ENCODE measurements at regions not wholly inside any gene's neighbourhood (a gene's known extent, or its start where the extent isn't known, plus 50 kb on each side); places are given as distances from the start of the nearest gene placed in this dataset.

DNA sequence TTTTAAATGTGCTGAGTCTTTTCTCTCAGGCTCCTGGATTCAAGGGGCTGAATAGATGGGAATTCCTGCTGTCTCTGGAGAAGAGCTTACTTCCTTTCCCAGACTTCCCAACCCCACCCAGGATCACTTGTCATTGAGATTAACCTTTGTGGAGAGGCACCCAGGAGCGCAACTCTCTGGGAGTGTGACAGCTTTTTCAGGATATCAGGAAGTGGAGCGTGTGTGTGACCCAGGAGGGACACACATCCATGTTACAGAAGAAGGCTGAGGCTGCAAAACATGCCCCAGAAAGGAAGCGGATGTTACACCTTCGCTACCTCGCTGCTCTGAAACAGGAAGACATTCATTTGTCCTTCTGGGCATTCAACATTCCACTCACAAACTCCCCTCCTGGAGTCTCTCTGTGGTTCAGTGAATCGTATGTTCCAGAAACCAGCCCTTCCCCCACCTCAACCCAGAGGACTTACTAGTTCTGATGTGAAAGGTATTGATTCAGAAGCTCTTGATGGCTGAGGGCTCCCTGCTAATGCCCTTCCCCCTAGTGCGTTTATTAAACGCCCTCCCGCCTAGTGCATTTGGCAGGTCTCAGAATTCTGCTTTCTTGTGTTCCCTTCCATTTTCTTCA, 523.9 kb downstream of the TNS1 start:
- Histone ChIP-seq H3K27ac (no peak overlapping the region), H3K36me3 (ENCODE audit: insufficient read depth, low read length) (no peaks in the 10 kb centered on the region), H3K4me3 (no peak overlapping the region), H3K9me3 (ENCODE audit: low read depth, low read length) (no peaks in the 10 kb centered on the region), H3K9ac (ENCODE audit: insufficient read length) (no peak overlapping the region)
- TF ChIP-seq FOXP2 (optimal IDR thresholded peaks at IDR 0.05; ENCODE audit: control extremely low read depth, extremely low read length, insufficient read depth) (no peak), POLR2AphosphoS5 (IDR thresholded peaks at IDR 0.05; ENCODE audit: borderline replicate concordance, low read depth, low read length) (no peak), EZH2 (IDR thresholded peaks at IDR 0.05) (no peak)
- DNase-seq (ENCODE audit: low read depth, low spot score): no peak

DNA sequence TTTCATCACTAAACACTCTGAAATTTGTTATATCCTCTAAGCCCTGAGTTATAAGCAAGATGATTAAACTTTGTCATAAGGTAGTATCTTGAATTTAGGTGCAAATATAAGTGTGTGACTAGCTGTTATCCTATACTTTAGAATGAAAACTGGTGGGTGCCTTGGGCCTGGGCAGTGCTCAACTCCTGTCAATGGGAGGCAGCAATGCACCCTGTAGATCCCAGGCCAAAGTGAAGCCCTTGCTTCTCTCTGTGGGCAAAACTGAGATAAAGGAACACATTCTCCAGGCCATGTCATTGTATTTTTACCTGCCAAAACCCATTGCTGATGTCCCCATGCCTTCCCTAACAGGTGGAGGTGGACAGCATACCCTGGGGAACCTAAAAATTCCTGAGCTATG, 525.2 kb downstream of the TNS1 start:
- TF ChIP-seq EZH2 (IDR thresholded peaks at IDR 0.05) (no peak), POLR2AphosphoS5 (IDR thresholded peaks at IDR 0.05; ENCODE audit: borderline replicate concordance, low read depth, low read length) (no peak)
- DNase-seq (ENCODE audit: low read depth, low spot score): no peak
- no peaks in the 10 kb centered on the region for H3K9me3 ChIP-seq (ENCODE audit: low read depth, low read length)
- H3K27ac ChIP-seq: no peak overlapping the region
- H3K4me3 ChIP-seq: no peak overlapping the region
- H3K9ac ChIP-seq (ENCODE audit: insufficient read length): no peak overlapping the region
- no peaks in the 10 kb centered on the region for H3K36me3 ChIP-seq (ENCODE audit: insufficient read depth, low read length)

GRCh38 chr2:217475791-217476190, 527.0 kb downstream of the TNS1 start:
- H3K9me3 ChIP-seq (ENCODE audit: low read depth, low read length): no peaks in the 10 kb centered on the region
- TF ChIP-seq EZH2 (IDR thresholded peaks at IDR 0.05): no peak

GRCh38 chr2:217475101-217475500, 527.7 kb downstream of the TNS1 start:
- Histone ChIP-seq H3K9ac (ENCODE audit: insufficient read length) (no peak overlapping the region), H3K36me3 (ENCODE audit: insufficient read depth, low read length) (no peaks in the 10 kb centered on the region), H3K9me3 (ENCODE audit: low read depth, low read length) (no peaks in the 10 kb centered on the region), H3K27ac (no peak overlapping the region), H3K4me3 (no peak overlapping the region)
- TF ChIP-seq POLR2AphosphoS5 (IDR thresholded peaks at IDR 0.05; ENCODE audit: borderline replicate concordance, low read depth, low read length) (no peak), FOXP2 (optimal IDR thresholded peaks at IDR 0.05; ENCODE audit: control extremely low read depth, extremely low read length, insufficient read depth) (no peak), EZH2 (IDR thresholded peaks at IDR 0.05) (no peak)
- no peak for DNase-seq (ENCODE audit: low read depth, low spot score)

More at GRCh38 chr2:217475791-217476190, 527.0 kb downstream of the TNS1 start:
- Histone ChIP-seq H3K4me3 (no peak overlapping the region), H3K27ac (no peak overlapping the region), H3K9ac (ENCODE audit: insufficient read length) (no peak overlapping the region), H3K36me3 (ENCODE audit: insufficient read depth, low read length) (no peaks in the 10 kb centered on the region)
- DNase-seq (ENCODE audit: low read depth, low spot score): no peak

- DNase-seq (ENCODE audit: low read depth, low spot score): no peak
- no peak overlapping the region for H3K4me3 ChIP-seq
- no peaks in the 10 kb centered on the region for H3K36me3 ChIP-seq (ENCODE audit: insufficient read depth, low read length)
- H3K27ac ChIP-seq: no peak overlapping the region
- no peak overlapping the region for H3K9ac ChIP-seq (ENCODE audit: insufficient read length)
- no peaks in the 10 kb centered on the region for H3K9me3 ChIP-seq (ENCODE audit: low read depth, low read length)
- TF ChIP-seq FOXP2 (optimal IDR thresholded peaks at IDR 0.05; ENCODE audit: control extremely low read depth, extremely low read length, insufficient read depth): no peak
Measured at GRCh38 chr2:217471319-217471718, 531.5 kb downstream of the TNS1 start.

GRCh38 chr2:217469203-217469810, 533.5 kb downstream of the TNS1 start:
- H3K4me3 ChIP-seq: no peak overlapping the region
- DNase-seq (ENCODE audit: low read depth, low spot score): no peak
- H3K9ac ChIP-seq (ENCODE audit: insufficient read length): no peak overlapping the region
- H3K36me3 ChIP-seq (ENCODE audit: insufficient read depth, low read length): no peaks in the 10 kb centered on the region
- H3K9me3 ChIP-seq (ENCODE audit: low read depth, low read length): no peaks in the 10 kb centered on the region
- TF ChIP-seq FOXP2 (optimal IDR thresholded peaks at IDR 0.05; ENCODE audit: control extremely low read depth, extremely low read length, insufficient read depth) (no peak), POLR2AphosphoS5 (IDR thresholded peaks at IDR 0.05; ENCODE audit: borderline replicate concordance, low read depth, low read length) (no peak), EZH2 (IDR thresholded peaks at IDR 0.05) (no peak)
- H3K27ac ChIP-seq: no peak overlapping the region

GRCh38 chr2:217468042-217468830, 534.6 kb downstream of the TNS1 start:
- Histone ChIP-seq H3K27ac (no peak overlapping the region), H3K9ac (ENCODE audit: insufficient read length) (no peak overlapping the region), H3K9me3 (ENCODE audit: low read depth, low read length) (no peaks in the 10 kb centered on the region), H3K4me3 (no peak overlapping the region), H3K36me3 (ENCODE audit: insufficient read depth, low read length) (no peaks in the 10 kb centered on the region)
- TF ChIP-seq POLR2AphosphoS5 (IDR thresholded peaks at IDR 0.05; ENCODE audit: borderline replicate concordance, low read depth, low read length): no peak
- TF ChIP-seq FOXP2 (optimal IDR thresholded peaks at IDR 0.05; ENCODE audit: control extremely low read depth, extremely low read length, insufficient read depth): no peak
- no peak for TF ChIP-seq EZH2 (IDR thresholded peaks at IDR 0.05)
- DNase-seq (ENCODE audit: low read depth, low spot score): no peak

- Histone ChIP-seq H3K9me3 (ENCODE audit: low read depth, low read length) (no peaks in the 10 kb centered on the region), H3K9ac (ENCODE audit: insufficient read length) (no peak overlapping the region), H3K4me3 (no peak overlapping the region), H3K27ac (no peak overlapping the region), H3K36me3 (ENCODE audit: insufficient read depth, low read length) (no peaks in the 10 kb centered on the region)
- no peak for DNase-seq (ENCODE audit: low read depth, low spot score)
- no peak for TF ChIP-seq EZH2 (IDR thresholded peaks at IDR 0.05)
- TF ChIP-seq FOXP2 (optimal IDR thresholded peaks at IDR 0.05; ENCODE audit: control extremely low read depth, extremely low read length, insufficient read depth): no peak
- no peak for TF ChIP-seq POLR2AphosphoS5 (IDR thresholded peaks at IDR 0.05; ENCODE audit: borderline replicate concordance, low read depth, low read length)
Measured at GRCh38 chr2:217467331-217467730, 535.5 kb downstream of the TNS1 start.

Data from SK-N-MC (cell line).